ENCODE measurements at regions not wholly inside any gene's neighbourhood (a gene's known extent, or its start where the extent isn't known, plus 50 kb on each side); places are given as distances from the start of the nearest gene placed in this dataset.

DNA sequence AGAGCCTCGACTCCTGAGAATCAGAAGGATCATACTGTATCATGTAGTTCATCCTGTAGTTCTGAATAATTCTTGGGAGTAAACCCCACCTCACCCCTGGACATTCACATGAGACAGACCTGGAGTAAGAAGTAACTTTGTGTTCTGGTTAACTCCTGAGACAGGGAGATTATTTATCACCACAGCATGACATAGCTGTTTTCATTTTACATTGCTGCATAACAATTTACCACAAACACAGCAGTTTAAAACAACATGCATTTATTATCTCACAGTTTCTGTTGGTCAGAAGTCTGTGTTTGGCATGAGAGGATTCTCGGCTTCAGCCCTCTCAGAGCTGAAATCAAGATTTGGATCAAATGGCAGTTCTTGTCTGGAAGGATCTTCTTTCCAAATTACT lies 855.8 kb upstream of the FANCL start:
- Histone ChIP-seq H3K9ac (ENCODE audit: low read length) (no peak overlapping the region), H3K4me1 (ENCODE audit: insufficient read depth, low read length, severe bottlenecking) (no peaks in the 10 kb centered on the region), H3K4me3 (ENCODE audit: low read depth, low read length, poor library complexity, severe bottlenecking) (no peak overlapping the region), H4K20me1 (ENCODE audit: insufficient read depth, low read length) (no peaks in the 10 kb centered on the region), H3K27ac (ENCODE audit: low read depth, low read length, poor library complexity, severe bottlenecking) (no peak overlapping the region), H3K27me3 (ENCODE audit: insufficient read depth, low read length) (no peaks in the 10 kb centered on the region), H3F3A (ENCODE audit: insufficient read depth, low read length) (no peaks in the 10 kb centered on the region), H3K79me2 (ENCODE audit: insufficient read depth, low read length) (no peaks in the 10 kb centered on the region), H3K4me2 (ENCODE audit: low read length) (no peak overlapping the region), H3K36me3 (ENCODE audit: insufficient read depth, low read length) (no peaks in the 10 kb centered on the region), H2AFZ (ENCODE audit: low read length) (no peak overlapping the region), H3K9me2 (ENCODE audit: low read depth, low read length) (no peaks in the 10 kb centered on the region), H3K9me3 (ENCODE audit: low read length) (no peaks in the 10 kb centered on the region)
- TF ChIP-seq, protein P1, sequence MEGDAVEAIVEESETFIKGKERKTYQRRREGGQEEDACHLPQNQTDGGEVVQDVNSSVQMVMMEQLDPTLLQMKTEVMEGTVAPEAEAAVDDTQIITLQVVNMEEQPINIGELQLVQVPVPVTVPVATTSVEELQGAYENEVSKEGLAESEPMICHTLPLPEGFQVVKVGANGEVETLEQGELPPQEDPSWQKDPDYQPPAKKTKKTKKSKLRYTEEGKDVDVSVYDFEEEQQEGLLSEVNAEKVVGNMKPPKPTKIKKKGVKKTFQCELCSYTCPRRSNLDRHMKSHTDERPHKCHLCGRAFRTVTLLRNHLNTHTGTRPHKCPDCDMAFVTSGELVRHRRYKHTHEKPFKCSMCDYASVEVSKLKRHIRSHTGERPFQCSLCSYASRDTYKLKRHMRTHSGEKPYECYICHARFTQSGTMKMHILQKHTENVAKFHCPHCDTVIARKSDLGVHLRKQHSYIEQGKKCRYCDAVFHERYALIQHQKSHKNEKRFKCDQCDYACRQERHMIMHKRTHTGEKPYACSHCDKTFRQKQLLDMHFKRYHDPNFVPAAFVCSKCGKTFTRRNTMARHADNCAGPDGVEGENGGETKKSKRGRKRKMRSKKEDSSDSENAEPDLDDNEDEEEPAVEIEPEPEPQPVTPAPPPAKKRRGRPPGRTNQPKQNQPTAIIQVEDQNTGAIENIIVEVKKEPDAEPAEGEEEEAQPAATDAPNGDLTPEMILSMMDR (IDR thresholded peaks at IDR 0.05; ENCODE audit: low read length): no peak
- TF ChIP-seq EZH2 (IDR thresholded peaks at IDR 0.05; ENCODE audit: borderline replicate concordance, low read length): no peak

DNA sequence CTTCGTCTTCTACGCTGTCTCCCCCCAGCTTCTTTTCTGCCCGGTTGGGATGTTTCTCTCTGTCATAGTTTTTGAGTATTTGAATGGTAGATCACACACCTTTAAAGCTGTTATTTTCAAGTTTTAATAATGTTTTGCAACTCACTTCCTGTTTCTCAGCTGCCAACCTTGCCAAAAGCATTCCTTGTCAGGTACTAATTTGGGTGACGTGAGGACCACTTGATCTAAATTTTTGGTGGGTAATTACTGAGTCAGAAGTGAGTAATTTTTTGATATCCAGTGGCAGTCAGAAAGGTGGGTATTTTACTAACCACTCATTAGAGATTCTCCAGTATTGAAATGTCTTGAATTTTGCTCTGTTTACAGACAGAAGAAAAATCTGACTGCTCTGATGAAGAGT lies 852.4 kb upstream of the FANCL start:
- Histone ChIP-seq H3F3A (ENCODE audit: insufficient read depth, low read length) (no peaks in the 10 kb centered on the region), H3K27ac (ENCODE audit: low read depth, low read length, poor library complexity, severe bottlenecking) (no peak overlapping the region), H3K9ac (ENCODE audit: low read length) (no peak overlapping the region), H3K79me2 (ENCODE audit: insufficient read depth, low read length) (no peaks in the 10 kb centered on the region), H3K4me3 (ENCODE audit: low read depth, low read length, poor library complexity, severe bottlenecking) (no peak overlapping the region), H4K20me1 (ENCODE audit: insufficient read depth, low read length) (no peaks in the 10 kb centered on the region), H3K9me2 (ENCODE audit: low read depth, low read length) (no peaks in the 10 kb centered on the region), H3K4me2 (ENCODE audit: low read length) (no peak overlapping the region), H3K4me1 (ENCODE audit: insufficient read depth, low read length, severe bottlenecking) (no peaks in the 10 kb centered on the region), H3K36me3 (ENCODE audit: insufficient read depth, low read length) (no peaks in the 10 kb centered on the region), H3K9me3 (ENCODE audit: low read length) (no peaks in the 10 kb centered on the region), H2AFZ (ENCODE audit: low read length) (no peak overlapping the region), H3K27me3 (ENCODE audit: insufficient read depth, low read length) (no peaks in the 10 kb centered on the region)
- TF ChIP-seq EZH2 (IDR thresholded peaks at IDR 0.05; ENCODE audit: borderline replicate concordance, low read length): no peak

DNA sequence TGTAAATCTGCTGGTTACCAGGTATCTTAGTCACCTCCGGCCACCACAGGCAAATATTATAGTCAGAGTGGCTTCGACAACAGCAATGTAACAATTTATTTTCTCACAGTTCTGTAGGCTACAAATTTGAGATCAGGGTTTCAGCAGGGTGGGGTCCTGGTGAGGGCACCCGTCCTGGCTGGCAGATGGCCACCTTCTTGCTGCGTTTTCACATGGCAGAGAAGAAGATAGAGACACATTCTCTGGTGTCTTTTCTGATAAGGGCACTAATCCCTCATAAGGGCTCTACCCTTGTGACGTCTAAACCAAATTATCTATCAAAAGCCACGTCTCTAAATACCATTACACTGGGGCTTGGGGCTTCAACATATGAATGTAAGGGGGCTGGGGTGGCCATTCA lies 843.2 kb upstream of the FANCL start:
- H4K20me1 ChIP-seq (ENCODE audit: insufficient read depth, low read length): no peaks in the 10 kb centered on the region
- H3K4me3 ChIP-seq (ENCODE audit: low read depth, low read length, poor library complexity, severe bottlenecking): no peak overlapping the region
- H3K27ac ChIP-seq (ENCODE audit: low read depth, low read length, poor library complexity, severe bottlenecking): no peak overlapping the region
- no peaks in the 10 kb centered on the region for H3K36me3 ChIP-seq (ENCODE audit: insufficient read depth, low read length)
- no peaks in the 10 kb centered on the region for H3F3A ChIP-seq (ENCODE audit: insufficient read depth, low read length)
- H3K9me3 ChIP-seq (ENCODE audit: low read length): no peaks in the 10 kb centered on the region
- H3K79me2 ChIP-seq (ENCODE audit: insufficient read depth, low read length): no peaks in the 10 kb centered on the region
- H3K4me2 ChIP-seq (ENCODE audit: low read length): no peak overlapping the region
- H2AFZ ChIP-seq (ENCODE audit: low read length): no peak overlapping the region
- H3K9me2 ChIP-seq (ENCODE audit: low read depth, low read length): no peaks in the 10 kb centered on the region
- no peak overlapping the region for H3K9ac ChIP-seq (ENCODE audit: low read length)
- TF ChIP-seq, protein P1 (IDR thresholded peaks at IDR 0.05; ENCODE audit: low read length): no peak
- no peak for TF ChIP-seq EZH2 (IDR thresholded peaks at IDR 0.05; ENCODE audit: borderline replicate concordance, low read length)
- H3K4me1 ChIP-seq (ENCODE audit: insufficient read depth, low read length, severe bottlenecking): no peaks in the 10 kb centered on the region
- H3K27me3 ChIP-seq (ENCODE audit: insufficient read depth, low read length): no peaks in the 10 kb centered on the region

DNA sequence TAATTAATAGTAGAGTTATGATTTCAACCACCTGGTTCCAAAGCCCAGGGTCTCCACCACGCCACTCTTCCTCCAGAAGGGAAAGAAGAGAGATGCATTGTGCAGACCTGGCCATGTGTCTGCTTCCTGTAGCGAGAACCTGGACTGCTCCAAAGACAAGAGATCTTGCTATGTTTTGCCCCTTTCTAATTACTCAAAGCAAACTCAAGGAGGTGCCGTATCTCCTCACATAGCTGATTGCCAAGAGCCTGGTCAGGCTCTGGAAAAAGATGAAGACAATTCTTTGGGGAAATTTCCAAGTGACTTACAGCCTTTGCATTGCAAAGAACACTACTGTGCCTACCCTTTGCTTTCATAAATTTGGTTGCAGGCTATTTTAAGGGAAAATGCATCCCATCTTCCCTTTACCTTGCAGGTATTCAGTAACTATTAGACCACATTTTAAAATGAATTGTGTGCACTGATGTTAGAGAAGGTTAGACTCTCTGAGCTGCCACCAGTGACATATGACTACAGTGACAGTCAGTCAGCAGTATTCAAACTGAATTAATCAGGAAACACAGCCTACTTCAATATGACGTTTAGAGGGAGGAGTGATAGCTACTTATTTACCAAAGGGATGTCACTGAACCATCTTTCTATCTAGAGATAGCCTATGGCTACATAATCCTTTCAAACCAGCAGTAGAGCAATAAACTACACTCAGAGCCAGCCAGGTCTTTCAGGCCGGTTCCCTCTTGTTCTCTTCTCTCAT lies 842.1 kb upstream of the FANCL start:
- no peaks in the 10 kb centered on the region for H3K9me3 ChIP-seq (ENCODE audit: low read length)
- no peak overlapping the region for H3K27ac ChIP-seq (ENCODE audit: low read depth, low read length, poor library complexity, severe bottlenecking)
- no peaks in the 10 kb centered on the region for H3K27me3 ChIP-seq (ENCODE audit: insufficient read depth, low read length)
- H3F3A ChIP-seq (ENCODE audit: insufficient read depth, low read length): no peaks in the 10 kb centered on the region
- H3K4me3 ChIP-seq (ENCODE audit: low read depth, low read length, poor library complexity, severe bottlenecking): no peak overlapping the region
- no peak overlapping the region for H3K9ac ChIP-seq (ENCODE audit: low read length)
- H3K9me2 ChIP-seq (ENCODE audit: low read depth, low read length): no peaks in the 10 kb centered on the region
- no peak overlapping the region for H2AFZ ChIP-seq (ENCODE audit: low read length)
- no peak for TF ChIP-seq EZH2 (IDR thresholded peaks at IDR 0.05; ENCODE audit: borderline replicate concordance, low read length)
- TF ChIP-seq, protein P1 (IDR thresholded peaks at IDR 0.05; ENCODE audit: low read length): no peak
- no peaks in the 10 kb centered on the region for H3K79me2 ChIP-seq (ENCODE audit: insufficient read depth, low read length)
- H4K20me1 ChIP-seq (ENCODE audit: insufficient read depth, low read length): no peaks in the 10 kb centered on the region
- H3K36me3 ChIP-seq (ENCODE audit: insufficient read depth, low read length): no peaks in the 10 kb centered on the region
- H3K4me2 ChIP-seq (ENCODE audit: low read length): no peak overlapping the region
- no peaks in the 10 kb centered on the region for H3K4me1 ChIP-seq (ENCODE audit: insufficient read depth, low read length, severe bottlenecking)

Data from OCI-LY1 (cell line).